Vagina (tissue), 2 donors: ENCODE measurements at regions not wholly inside any gene's neighbourhood (a gene's known extent, or its start where the extent isn't known, plus 50 kb on each side); places are given as distances from the start of the nearest gene placed in this dataset.

Experiments
- DNase-seq, 2 donors: peaks; one replicate each; pipeline ENCODE4 v3.0.0-alpha.2; 2017; ENCODE audit errors: extremely low spot score in 2 of 2
- H3K27ac ChIP-seq: fragments of 200-600 bp; sonication (generic); one replicate; pipeline ENCODE4 v1.5.1; 2019
- H3K27me3 ChIP-seq: fragments of 200-600 bp; sonication (generic); one replicate; pipeline ENCODE4 v1.5.1; 2019
- H3K36me3 ChIP-seq, 2 donors: fragments of 200-600 bp; sonication (generic); one replicate each; pipeline ENCODE4 v1.5.1; 2017 to 2019
- H3K4me1 ChIP-seq: fragments of 200-600 bp; sonication (generic); one replicate; pipeline ENCODE4 v1.5.1; 2019
- H3K4me3 ChIP-seq, 2 donors: fragments of 200-600 bp; sonication (generic); 1 replicate in 1 of 2; 2 replicates in 1 of 2; pipeline ENCODE4 v1.5.1; 2016 to 2019
- H3K9me3 ChIP-seq: fragments of 200-600 bp; sonication (generic); one replicate; pipeline ENCODE4 v1.5.1; 2019
- POLR2A ChIP-seq, 2 donors: fragments of 450-650 bp; IDR thresholded peaks; one replicate each; pipeline ENCODE4 v1.6.1; 2017; ENCODE audit warnings: antibody characterized with exemption in 2 of 2, mild to moderate bottlenecking in 2 of 2, moderate library complexity in 2 of 2
- POLR2AphosphoS5 ChIP-seq, 2 donors: sonication (generic); formaldehyde crosslinking; IDR thresholded peaks; one replicate each; pipeline ENCODE4 v1.9.0; 2017; ENCODE audit warnings: antibody characterized with exemption in 2 of 2, mild to moderate bottlenecking in 2 of 2, low read depth in 1 of 2; ENCODE audit not compliant: insufficient read depth in 1 of 2
- intact Hi-C: fragments of 100-400 bp; cut with DNase I; formaldehyde crosslinking; loops from one replicate; pipeline ENCODE4 v1.15.1; 2023
- TF ChIP-seq, protein P1 (sequence below), 3 experiments: fragments of 450-650 bp in 2 of 3; fragments of 200-600 bp in 1 of 3; sonication (generic) in 1 of 3; IDR thresholded peaks; one replicate each; pipeline ENCODE4 v1.5.1; 2017 to 2019; ENCODE audit warnings: antibody characterized with exemption in 3 of 3, mild to moderate bottlenecking in 2 of 3, moderate library complexity in 2 of 3

DNA sequence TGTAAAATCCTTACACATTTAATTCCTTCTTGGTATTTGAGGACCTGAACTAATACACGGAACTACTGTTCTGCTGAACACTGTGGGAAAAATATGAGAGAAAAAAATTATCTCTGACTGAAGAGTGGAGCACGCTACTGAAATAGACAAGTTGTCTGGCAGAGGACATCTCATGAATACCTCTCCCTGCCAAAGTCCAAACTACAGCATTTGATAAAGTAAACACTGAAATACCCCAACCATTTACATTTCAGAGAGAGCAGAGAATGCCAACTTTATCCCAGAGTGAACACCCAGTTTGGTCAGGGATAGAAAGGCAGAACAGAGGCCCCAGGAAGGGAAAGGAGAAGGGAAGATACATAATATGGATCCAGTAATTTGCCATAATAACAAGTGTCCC lies 920.7 kb downstream of the SQOR start:
- Histone ChIP-seq H3K4me3 (no peak overlapping the region), H3K27ac (no peak overlapping the region), H3K27me3 (no peaks in the 10 kb centered on the region), H3K36me3 (no peaks in the 10 kb centered on the region), H3K4me1 (no peaks in the 10 kb centered on the region), H3K9me3 (no peaks in the 10 kb centered on the region)
- TF ChIP-seq, protein P1, sequence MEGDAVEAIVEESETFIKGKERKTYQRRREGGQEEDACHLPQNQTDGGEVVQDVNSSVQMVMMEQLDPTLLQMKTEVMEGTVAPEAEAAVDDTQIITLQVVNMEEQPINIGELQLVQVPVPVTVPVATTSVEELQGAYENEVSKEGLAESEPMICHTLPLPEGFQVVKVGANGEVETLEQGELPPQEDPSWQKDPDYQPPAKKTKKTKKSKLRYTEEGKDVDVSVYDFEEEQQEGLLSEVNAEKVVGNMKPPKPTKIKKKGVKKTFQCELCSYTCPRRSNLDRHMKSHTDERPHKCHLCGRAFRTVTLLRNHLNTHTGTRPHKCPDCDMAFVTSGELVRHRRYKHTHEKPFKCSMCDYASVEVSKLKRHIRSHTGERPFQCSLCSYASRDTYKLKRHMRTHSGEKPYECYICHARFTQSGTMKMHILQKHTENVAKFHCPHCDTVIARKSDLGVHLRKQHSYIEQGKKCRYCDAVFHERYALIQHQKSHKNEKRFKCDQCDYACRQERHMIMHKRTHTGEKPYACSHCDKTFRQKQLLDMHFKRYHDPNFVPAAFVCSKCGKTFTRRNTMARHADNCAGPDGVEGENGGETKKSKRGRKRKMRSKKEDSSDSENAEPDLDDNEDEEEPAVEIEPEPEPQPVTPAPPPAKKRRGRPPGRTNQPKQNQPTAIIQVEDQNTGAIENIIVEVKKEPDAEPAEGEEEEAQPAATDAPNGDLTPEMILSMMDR (IDR thresholded peaks at IDR 0.05): no peak
- intact Hi-C loops: no loop called here
- no peak for DNase-seq

DNA sequence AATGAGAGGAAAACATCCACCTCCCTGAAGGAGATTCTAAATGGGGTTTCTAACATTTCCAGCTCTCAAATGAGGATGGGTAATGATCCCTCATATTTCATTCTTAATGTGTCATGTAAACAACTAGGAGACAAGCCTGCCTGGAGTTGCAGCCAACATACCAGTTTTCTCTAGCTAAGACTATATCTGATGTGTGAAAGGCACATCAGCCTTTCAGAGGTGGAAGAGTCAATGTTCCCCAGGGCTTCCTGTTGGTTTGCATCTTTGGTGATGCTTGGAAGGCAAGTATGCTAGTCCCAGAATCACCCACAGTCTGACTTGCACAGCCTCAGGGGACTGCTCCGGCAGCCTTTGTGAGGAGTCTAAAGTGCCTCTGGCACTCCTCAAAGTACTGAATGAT lies 921.2 kb downstream of the SQOR start:
- H3K27ac ChIP-seq: no peak overlapping the region
- no peaks in the 10 kb centered on the region for H3K4me1 ChIP-seq
- H3K4me3 ChIP-seq: no peak overlapping the region
- H3K9me3 ChIP-seq: no peaks in the 10 kb centered on the region
- DNase-seq: no peak
- TF ChIP-seq POLR2AphosphoS5 (IDR thresholded peaks at IDR 0.05; ENCODE audit: insufficient read depth in 1 of 2, low read depth in 1 of 2) (no peak), POLR2A (IDR thresholded peaks at IDR 0.05) (no peak)
- TF ChIP-seq, protein P1 (IDR thresholded peaks at IDR 0.05): no peak
- H3K27me3 ChIP-seq: no peaks in the 10 kb centered on the region
- intact Hi-C loops: no loop called here
- H3K36me3 ChIP-seq: no peaks in the 10 kb centered on the region

DNA sequence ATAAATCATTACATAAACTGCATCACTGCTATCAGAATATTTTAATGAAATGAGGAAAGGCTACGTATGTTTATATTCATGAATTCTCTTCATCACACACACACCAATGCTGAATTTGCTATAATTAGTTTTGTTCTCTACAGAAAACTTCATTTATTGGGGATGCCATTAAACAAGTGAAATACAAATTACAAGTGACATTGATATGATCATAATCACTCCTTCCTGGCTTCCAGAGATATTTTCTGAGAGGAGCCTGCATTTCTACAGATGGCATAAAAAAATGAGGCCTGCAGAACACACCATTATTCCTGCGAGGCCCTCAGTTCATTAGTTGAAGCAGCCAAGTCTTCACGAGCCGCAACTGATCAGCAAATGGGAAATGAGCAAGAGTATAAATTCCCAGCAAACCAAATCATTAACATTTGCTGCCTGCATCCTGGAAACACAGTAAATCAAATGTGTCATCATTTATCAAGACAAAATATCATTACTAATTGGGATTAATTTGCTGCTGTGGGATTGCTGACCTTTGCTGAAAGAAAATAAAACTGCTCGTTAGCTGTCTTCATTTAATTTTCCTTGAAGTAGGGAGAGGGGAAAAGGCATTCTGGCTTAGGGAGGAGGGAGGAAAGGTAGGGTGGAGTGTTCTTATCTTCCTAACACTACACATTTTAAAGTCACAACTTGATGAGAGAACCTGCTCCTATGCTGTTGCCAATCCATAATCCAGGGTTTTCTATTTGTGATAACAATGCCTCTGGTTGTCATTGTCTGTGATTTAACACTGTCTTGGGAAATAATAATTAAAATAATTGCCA lies 921.9 kb downstream of the SQOR start:
- intact Hi-C loops: no loop called here
- no peak overlapping the region for H3K27ac ChIP-seq
- TF ChIP-seq POLR2A (IDR thresholded peaks at IDR 0.05): no peak
- TF ChIP-seq, protein P1 (IDR thresholded peaks at IDR 0.05): no peak
- no peak for TF ChIP-seq POLR2AphosphoS5 (IDR thresholded peaks at IDR 0.05; ENCODE audit: insufficient read depth in 1 of 2, low read depth in 1 of 2)
- H3K27me3 ChIP-seq: no peaks in the 10 kb centered on the region
- DNase-seq: no peak
- no peaks in the 10 kb centered on the region for H3K4me1 ChIP-seq
- no peaks in the 10 kb centered on the region for H3K36me3 ChIP-seq
- H3K4me3 ChIP-seq: no peak overlapping the region
- H3K9me3 ChIP-seq: no peaks in the 10 kb centered on the region

DNA sequence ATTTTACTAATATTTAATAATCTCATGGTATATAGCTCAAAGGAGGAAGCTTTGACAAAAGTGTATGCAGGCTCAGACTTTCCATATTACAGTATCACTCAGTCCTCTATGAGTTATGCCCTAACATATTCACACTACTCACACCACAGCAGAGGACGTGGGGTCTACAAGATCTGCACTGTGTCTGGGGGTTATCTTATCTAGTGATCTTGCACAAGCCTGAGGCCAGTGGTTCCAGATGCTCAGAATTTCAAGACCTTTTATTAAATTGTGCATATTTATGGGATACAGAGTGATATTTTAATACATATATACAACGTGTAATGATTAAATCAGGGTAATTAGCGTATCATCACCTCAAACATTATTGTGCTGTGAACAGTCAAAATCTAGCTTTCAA lies 933.1 kb downstream of the SQOR start:
- no peaks in the 10 kb centered on the region for H3K27me3 ChIP-seq
- DNase-seq: no peak
- TF ChIP-seq, protein P1 (IDR thresholded peaks at IDR 0.05): no peak
- TF ChIP-seq POLR2AphosphoS5 (IDR thresholded peaks at IDR 0.05; ENCODE audit: insufficient read depth in 1 of 2, low read depth in 1 of 2) (no peak), POLR2A (IDR thresholded peaks at IDR 0.05) (no peak)
- intact Hi-C loops: no loop called here
- H3K27ac ChIP-seq: no peak overlapping the region
- no peaks in the 10 kb centered on the region for H3K9me3 ChIP-seq
- no peaks in the 10 kb centered on the region for H3K36me3 ChIP-seq
- H3K4me1 ChIP-seq: no peaks in the 10 kb centered on the region
- H3K4me3 ChIP-seq: no peak overlapping the region

DNA sequence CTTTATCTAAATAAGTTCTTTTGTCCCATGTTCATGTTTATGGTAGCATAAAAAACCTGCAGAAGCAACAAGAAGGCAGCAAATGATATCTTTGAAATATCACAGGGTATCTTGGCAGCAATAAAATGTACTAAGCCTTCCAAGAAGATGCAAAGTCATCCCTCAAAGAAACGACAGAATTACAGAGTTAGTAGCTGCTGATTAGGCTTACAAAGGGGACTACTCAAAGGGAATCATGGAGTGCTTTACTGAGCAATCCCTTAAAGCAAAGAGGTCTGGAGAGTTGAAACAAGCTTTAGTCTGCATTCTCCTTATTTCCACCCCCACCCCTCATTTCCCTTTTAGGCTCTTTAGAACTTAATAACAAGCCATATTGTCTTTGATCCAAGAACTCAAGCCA lies 935.0 kb downstream of the SQOR start:
- DNase-seq: no peak
- Histone ChIP-seq H3K27me3 (no peaks in the 10 kb centered on the region), H3K9me3 (no peaks in the 10 kb centered on the region), H3K27ac (no peak overlapping the region), H3K36me3 (no peaks in the 10 kb centered on the region), H3K4me1 (no peaks in the 10 kb centered on the region), H3K4me3 (no peak overlapping the region)
- TF ChIP-seq POLR2A (IDR thresholded peaks at IDR 0.05): no peak
- TF ChIP-seq POLR2AphosphoS5 (IDR thresholded peaks at IDR 0.05; ENCODE audit: insufficient read depth in 1 of 2, low read depth in 1 of 2): no peak
- TF ChIP-seq, protein P1 (IDR thresholded peaks at IDR 0.05): no peak
- intact Hi-C loops: no loop called here
